HG02610 (cell line): ENCODE measurements at regions not wholly inside any gene's neighbourhood (a gene's known extent, or its start where the extent isn't known, plus 50 kb on each side); places are given as distances from the start of the nearest gene placed in this dataset.
"Not testable (repeated sequence)": the region's sequence is repeated elsewhere in the genome, so short reads cannot be mapped to it uniquely, and the experiment has no call there.

Experiments
- ATAC-seq: cut with Tn5 transposase; IDR thresholded peaks from one replicate; pipeline ENCODE4 v1.9.1; 2021; ENCODE audit warnings: mild to moderate bottlenecking, moderate library complexity; ENCODE audit not compliant: unreplicated experiment

DNA sequence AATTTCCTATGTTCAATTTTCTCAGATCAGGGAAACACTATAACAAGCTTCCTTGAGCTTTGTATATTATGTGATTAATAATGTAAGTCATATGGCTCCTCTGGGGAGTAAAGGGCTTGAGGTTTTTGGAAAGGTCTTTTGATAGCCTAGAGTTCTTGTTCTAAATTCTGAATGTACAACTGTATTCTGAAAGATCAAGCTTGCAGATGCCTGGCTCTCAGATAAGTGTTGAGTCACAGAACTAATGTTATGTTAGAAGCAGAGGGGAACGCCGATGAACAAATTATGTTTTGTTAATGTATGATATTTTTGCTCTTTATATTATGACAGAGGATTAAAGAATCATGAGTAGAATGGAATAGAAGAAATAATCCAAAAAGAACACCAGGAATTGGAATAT is 170.1 kb downstream of the RPRM start:
- ATAC-seq: no peak

DNA sequence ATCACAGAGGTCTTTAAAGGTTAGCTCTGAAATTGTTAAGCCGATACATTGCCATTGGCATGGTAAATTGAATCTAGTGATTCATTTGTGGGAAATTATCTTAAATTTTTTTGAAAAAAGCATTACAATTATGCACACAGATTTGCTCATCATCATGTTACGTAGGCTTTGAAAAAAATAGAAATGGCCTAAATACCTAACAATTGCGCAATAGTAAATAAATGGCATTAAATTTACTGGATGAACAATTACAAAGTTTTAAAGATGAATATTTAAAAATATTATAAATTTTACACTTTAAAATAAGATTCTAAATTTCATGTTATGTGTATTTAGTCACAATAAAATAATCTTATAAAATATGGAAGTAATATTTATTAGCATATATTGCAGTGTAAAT is 171.3 kb downstream of the RPRM start:
- ATAC-seq: no peak

DNA sequence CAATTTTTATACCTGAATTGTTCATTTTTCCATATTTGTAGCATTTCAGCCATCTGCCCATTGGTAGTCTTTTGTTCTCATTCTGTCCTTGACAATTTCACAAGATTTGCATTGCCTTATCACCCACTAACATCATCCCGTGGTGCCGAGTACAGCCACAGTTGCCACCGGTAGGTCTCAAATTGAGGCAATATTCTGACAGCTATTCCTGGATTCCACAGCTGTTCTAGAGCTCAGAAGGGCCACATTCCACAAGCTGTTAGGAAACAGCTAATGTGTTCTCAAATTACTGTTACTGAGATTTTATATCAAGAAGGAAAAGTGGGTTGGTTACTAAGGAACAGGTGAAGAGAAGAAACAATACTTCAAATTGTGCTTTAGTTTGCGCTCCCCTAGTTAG is 178.8 kb downstream of the RPRM start:
- no peak for ATAC-seq

DNA sequence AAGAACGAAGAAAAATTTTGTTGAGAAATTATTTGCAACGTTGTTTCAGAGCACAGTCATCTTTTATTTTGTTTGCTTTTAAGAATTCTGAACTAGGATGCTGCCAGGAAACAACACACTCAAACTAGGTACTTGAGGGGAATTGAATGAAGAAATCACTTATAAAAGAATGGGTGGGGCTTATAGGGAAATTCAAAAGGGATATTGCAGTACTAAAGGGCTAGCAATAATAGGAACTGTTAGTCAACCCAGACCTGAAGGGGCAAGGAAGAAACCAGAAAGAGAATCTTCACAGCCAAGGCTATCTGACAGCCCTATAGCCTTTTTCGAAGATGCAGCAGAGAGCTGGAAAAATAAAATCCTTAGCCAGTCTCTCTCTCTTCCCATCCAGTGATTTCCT is 179.3 kb downstream of the RPRM start:
- ATAC-seq: no peak

DNA sequence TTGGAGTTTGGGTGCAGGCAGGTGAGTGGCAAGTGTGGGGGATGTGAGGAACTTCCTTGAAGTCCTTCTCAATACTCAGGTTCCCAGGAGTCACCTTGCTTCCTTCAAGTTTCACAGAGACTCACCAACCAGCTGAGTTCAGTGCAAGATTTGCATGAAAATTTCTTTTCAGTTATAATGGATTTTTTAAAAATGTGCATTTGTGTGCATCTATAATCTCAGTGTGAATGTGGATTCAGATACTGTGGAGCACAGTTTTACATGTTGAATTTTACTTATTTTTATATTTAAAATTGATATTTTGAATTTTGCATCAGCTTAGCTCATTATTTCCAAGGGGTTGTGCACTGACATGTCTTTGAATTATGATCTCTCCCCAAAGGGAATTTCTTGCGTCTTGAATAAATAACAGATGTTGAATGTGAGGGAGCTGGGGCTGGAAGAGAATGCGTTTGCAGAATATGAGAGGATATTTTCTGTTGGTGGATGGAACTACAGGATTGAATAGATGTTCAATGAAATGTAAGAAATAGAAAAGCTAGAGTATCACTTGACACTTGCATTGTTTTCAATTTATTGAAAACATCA is 184.3 kb downstream of the RPRM start:
- no peak for ATAC-seq

DNA sequence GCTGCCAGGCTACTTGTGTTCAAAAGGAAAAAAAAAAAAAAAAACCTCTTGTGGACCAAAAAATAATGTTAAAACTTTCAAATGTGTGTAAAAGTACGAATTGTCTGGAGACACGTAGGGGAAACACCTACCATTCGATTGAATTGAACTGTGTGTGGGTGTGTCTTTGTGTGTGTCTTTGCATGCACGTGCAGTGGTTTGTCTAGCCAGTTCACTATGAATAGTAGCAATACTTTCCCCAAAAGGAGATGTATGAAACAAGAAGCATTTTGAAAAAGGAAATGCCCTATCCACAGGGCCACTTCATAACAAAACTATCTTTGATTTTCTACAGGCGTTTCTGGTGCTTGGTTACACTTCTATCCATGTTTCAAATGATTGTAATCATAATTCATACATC is 186.8 kb downstream of the RPRM start:
- ATAC-seq: no peak

DNA sequence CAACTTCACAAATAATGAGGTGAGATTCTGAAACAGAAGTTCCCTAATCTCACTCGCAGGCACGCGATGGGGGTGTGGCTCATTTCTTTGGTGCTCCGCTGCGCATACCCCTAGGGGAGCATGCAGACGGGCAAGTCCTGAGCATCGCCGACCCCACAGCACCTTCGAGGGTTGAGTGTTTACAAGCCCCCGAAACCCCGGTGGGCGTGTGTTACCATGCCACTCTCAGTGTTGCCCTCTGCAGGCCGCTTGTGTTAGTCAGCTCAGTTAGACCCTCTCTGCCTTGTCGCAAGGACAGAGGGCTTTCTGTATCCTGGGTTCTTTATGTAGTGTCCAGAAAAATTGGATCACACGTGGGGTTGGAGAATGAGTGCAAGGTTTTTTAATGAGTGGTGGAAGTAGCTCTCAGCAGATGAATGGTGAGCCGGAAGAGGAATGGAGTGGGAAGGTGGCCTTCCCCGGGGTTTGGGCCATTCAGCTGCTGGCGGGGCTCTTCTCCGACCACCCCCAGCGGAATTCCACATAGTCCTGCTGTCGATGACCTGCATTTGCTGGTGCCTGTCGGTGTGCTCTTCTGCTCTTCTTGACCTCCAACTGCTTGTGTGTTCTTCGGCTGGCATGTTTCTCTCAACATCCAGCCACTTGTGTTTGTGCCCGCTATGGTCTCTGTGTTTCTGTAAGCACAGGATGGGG is 191.3 kb downstream of the RPRM start:
- ATAC-seq: no peak

DNA sequence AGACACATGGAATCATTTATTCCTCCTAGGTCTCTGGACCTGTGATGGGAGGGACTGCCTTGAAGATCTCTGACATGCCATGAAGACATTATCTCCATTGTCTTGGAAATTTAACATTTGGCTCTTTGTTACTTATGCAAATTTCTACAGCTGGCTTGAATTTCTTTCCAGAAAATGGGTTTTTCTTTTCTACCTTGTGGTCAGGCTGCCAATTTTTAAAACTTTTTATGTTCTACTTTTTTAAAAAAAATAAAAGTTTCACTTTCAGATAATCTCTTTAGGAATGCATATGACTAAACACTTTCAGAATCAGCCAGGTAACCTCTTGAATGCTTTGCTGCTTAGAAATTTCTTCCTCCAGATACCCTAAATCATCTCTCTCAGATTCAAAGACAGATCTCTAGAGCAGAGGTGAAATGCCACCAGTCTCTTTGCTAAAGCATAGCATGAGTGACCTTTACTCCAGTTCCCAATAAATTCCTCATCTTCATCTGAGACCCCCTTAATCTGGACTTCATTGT is 209.6 kb downstream of the RPRM start:
- ATAC-seq: no peak

DNA sequence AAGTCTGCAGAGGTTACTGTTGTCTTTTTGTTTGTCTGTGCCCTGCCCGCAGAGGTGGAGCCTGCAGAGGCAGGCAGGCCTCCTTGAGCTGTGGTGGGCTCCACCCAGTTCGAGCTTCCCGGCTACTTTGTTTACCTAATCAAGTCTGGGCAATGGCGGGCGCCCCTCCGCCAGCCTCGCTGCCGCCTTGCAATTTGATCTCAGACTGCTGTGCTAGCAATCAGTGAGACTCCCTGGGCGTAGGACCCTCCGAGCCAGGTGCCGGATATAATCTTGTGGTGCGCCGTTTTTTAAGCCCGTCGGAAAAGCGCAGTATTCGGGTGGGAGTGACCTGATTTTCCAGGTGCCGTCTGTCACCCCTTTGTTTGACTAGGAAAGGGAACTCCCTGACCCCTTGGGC is 221.7 kb downstream of the RPRM start:
- not testable (repeated sequence) for ATAC-seq

DNA sequence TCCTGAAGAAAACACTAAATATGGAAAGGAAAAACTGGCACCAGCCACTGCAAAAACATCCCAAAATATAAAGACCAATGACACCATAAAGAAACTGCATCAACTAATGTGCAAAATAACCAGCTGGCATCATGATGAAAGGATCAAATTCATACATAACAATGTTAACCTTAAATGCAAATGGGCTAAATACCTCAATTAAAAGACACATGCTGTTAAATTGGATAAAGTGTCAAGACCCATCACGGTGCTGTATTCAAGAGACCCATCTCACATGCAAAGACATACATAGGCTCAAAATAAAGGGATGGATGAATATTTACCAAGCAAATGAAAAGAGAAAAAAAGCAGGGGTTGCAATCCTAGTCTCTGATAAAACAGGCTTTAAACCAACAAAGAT is 231.9 kb downstream of the RPRM start:
- ATAC-seq: not testable (repeated sequence)

DNA sequence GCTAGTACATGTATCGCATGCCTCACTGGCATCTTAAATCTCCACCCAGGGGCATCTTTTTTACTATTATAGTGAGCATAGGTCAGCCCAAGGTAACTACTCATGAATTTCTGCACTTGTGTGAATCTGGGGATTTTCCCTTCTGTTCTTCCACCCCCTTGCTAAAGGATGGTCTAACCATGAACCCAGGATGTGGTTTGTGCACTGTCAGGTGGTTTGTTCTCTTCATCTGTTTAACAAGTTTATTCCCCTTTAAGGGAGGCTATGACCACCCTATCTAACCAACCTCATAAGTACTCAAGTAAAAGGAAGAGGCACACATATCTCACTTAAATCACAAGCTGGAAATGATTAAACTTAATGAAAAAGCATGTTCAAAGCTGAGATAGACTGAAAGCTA is 243.0 kb downstream of the RPRM start:
- peak; percentile 89 for ATAC-seq

DNA sequence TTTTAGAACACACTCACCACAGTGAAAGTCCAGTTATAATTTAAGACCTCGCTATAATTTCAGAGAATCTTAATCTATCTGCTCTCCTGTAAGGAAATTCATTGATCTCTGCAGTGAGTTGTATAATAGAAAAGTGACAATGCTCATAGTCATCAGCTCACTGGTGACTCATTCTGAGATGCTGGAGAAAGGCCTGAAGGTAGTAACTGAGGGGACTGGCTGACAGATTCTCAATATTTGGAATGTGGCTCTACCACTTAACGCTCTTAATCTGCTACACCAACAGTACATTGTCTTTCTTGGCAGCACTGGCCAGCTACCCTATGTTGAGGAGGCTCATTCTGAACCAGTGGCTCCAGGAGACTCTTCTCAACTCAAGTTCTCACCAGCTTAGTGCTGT is 246.1 kb downstream of the RPRM start:
- ATAC-seq: peak; percentile 40

DNA sequence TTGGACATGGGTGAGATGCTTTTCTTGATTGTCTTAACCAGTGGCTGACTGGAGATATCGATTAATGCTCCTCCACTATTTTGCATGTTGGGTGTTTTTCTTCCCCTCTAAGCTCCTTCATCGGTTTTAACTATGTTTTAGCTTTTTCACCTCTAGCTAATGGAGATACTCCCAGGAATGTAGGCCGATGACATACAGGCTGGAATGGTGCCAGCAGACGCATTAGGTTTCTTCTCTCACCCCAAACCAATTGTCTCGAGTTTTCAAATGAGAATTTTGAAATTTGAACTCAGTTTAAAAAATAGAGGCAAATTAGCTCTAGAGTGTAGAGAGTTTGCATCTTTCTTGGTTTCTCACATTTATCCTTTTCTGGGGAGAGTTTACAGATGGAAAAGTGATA is 247.6 kb downstream of the RPRM start:
- no peak for ATAC-seq

DNA sequence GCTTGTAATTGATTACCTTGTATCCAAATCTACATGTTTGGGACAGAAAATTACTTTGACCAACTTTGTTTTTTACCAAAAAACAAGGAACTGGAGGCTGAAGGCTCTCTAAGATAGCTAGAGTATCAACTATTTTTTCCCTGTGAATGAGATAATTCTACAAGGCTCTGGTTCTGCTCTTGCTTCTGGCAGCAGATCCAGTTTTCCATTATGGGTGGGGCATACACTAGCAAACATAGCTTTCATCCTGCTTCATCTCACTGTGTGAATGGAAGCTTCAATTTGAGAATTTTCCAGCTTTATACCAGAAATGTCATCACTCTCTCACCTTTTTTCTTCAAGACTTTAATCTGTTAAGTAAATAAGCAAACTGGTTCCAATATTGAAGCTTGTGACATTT is 249.7 kb downstream of the RPRM start:
- no peak for ATAC-seq

DNA sequence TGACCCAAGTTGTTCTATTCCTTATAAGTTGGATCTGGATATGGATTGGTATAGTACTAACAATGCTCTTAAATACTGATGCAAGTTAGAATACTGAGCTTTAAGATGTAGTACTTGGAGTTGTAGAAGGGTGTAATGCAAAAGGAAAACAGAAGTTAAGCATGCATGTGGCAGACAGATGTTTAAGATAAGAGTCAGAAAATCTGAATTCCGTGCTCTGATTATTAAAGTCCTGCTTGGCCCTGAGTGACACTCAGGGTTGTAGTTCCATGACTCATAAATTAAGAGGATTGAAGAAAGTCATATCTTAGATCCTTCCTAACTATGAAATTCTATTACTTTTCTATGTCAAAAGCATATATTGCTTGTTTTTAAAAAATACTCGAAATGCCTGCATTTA is 250.6 kb downstream of the RPRM start:
- no peak for ATAC-seq

DNA sequence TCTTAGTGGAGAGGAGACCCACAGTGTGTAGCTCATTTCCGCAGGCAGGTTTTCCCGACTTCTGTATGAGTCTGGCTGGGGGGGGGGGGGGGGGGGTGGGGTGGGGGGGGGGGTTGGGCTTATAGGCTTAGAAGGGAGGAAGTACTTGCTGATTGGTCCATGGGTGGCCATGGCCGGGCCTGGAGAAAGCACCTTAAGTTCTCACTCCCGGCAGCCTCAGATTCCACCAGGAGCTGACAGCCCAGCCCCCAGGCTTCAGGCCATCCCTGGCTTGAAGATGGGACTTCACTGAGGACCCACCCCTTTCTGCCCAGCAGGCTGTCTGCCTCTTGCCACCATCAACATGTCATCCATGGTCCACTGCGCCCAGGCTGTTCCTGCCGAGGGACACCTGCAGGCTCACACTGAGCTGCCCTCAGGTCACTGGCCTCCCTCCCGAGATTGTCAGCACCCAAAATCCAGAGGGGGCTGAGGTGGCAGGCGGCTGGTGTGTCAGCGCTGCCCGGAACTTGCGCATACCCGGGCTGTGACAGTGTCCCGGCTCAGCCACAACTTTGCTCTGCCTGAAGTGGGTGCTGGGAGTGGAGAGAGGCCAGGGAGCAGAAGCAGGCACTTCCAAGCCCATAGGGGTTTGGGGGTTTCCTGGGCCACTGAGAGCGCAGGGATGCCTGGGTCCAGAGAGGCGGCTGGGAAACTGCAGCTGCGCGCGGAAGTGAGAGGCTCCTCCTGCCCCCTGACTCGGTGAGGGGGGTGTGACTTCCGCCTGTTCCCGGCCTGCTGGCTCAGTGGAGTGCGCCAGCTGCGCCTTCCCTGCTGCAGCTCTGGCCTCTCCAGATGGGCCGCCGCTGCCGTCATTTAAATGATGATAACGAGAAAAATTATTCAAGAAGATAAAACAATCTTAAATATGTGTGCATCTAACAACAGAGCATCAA is 256.1 kb downstream of the RPRM start:
- no peak for ATAC-seq

DNA sequence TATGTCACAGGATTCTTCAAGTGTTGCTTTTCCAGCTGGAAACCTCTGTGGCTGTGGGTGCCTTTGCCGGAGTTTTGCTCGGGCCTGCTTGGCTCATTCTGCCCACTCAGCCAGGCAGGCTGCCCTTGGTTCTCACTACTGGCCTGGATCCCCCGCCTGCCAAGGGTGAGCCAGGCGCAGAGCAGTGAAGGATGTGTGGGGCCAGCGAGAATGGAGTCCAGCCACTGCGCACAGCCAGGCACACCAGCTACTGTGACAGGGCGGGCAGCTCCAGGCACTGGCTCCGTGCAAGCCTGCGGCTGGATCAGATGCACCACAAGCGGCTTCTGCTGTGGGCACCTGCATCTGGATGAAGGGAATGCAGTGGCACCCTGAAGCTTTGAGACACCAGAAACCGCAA is 257.1 kb downstream of the RPRM start:
- no peak for ATAC-seq

DNA sequence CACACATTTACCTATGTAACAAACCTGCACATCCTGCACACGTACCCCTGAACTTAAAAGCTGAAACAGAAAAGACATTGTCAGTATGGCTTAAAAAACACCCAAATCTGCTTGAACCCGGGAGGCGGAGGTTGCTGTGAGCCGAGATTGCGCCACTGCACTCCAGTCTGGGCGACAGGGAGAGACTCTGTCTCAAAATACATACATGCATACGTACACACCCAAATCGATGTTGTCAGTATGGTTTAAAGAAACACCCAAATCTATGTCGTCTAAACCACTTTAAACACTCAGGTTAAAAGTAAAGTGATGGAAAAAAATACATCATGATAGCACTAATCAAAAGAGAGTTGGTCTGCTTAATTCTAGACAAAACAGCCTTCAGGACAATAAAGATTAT is 257.5 kb downstream of the RPRM start:
- no peak for ATAC-seq

DNA sequence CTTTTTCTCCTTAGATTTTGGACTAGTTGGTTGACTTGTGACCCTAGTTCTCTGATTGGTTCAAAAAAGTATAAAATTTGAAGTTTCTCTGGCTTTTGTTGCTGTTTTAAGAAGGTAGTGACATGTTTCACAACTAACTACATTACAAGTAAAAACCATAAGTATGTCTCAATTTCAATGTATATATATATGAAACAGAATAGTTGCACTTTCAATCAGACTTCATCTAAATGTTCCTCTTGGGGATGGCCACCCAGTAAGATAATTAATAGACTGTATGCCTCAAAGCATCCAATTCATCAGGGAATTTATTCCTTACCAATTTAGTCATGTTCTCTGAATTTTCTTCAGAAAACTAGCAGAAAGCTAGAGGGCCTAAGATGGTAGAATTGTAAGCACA is 259.7 kb downstream of the RPRM start:
- ATAC-seq: no peak

DNA sequence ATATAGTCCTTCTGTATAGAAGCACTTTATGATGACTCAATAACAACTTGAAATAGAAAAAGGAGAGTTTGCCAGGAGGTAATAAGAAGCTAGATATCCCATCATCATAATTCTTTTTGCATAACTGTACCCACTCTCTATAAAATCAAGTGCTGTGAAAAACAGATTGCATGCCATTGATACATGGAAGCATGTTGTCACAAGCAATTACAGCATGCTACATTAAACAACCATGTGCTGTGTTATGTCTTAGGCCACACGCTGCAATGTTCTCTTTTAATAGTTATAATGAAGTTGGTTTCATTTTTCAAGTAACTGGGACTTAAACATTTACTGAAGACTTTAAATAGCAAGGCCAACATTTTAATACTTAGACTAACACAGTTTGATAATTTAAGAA is 264.2 kb downstream of the RPRM start:
- no peak for ATAC-seq

DNA sequence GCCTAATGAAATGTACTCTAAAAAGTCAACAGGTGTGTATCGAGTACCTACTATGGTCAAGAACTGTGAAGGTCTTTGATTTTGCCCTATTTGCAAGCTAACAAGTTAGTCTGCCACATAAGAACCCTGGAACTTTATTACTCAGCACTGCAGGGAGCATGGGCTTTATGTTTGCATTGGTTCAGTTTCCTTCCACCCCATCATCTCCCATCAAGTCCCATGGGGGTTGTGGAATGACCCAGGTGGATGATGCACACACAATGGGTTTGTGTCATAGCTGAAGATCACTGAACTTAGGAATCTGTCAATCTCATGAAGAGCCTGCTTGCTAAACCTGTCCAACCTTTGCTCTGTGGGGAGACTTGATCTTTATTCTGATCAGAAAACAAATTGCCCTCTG is 265.5 kb downstream of the RPRM start:
- peak; percentile 94 for ATAC-seq
